Dermis blood vessel endothelial cell (primary cell): ENCODE measurements at regions not wholly inside any gene's neighbourhood (a gene's known extent, or its start where the extent isn't known, plus 50 kb on each side); places are given as distances from the start of the nearest gene placed in this dataset.
"Not testable (repeated sequence)": the region's sequence is repeated elsewhere in the genome, so short reads cannot be mapped to it uniquely, and the experiment has no call there.

Experiments
- DNase-seq: peaks from one replicate; pipeline ENCODE4 v3.0.0; 2010

DNA sequence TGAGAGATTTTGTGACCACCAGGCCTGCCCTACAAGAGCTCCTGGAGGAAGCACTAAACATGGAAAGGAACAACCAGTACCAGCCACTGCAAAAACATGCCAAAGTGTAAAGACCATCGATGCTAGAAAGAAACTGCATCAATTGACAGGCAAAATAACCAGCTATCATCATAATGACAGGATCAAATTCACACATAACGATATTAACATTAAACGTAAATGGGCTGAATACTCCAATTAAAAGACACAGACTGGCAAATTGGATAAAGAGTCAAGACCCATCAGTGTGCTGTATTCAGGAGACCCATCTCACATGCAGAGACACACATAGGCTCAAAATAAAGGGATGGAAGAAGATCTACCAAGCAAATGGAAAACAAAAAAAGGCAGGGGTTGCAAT lies 182.4 kb downstream of the PRELID2 start:
- DNase-seq = not testable (repeated sequence)

DNA sequence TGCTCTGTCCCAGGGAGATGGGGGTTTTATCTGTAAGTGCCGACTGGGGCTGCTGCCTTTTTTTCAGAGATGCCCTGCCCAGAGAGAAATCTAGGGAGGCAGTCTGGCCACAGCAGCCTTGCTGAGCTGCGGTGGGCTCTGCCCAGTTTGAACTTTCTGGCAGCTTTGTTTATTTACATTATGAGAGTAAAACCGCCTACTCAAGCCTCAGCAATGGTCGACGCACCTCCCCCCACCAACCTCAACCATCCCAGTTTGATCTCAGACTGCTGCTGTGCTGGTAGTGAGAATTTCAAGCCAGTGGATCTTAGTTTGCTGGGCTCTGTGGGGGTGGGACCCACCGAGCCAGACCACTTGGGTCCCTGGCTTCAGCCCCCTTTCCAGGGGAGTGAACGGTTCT lies 188.0 kb downstream of the PRELID2 start:
- DNase-seq = not testable (repeated sequence)

DNA sequence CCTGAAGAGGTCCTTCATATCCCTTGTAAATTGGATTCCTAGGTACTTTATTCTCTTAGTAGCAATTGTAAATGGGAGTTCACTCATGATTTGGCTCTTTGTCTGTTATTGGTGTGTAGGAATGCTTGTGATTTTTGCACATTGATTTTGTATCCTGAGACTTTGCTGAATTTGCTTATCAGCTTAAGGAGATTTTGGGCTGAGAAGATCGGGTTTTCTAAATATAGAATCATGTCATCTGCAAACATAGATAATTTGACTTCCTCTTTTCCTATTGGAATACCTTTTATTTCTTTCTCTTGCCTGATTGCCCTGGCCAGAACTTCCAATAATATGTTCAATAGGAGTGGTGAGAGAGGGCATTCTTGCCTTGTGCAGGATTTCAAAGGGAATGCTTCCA lies 191.9 kb downstream of the PRELID2 start:
- DNase-seq = not testable (repeated sequence)

DNA sequence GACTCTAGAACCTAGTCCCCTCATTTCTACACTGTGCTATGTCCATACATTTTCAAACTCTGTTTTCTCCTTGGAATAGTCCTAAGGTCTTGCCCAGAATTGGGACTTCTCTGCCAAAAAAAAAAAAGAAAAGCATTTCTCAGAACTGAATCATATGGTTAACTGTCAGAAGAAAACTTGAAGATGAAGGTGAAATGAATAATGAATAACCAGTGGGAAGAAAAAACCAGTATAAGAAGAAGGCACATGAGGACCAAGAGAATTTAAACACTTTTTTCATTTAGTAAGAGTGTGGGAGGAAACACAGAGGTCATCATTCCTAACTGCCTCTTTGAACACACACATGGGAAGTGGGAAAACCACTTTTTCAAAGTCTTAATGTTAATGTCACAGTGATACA lies 197.7 kb downstream of the PRELID2 start:
- no peak for DNase-seq

DNA sequence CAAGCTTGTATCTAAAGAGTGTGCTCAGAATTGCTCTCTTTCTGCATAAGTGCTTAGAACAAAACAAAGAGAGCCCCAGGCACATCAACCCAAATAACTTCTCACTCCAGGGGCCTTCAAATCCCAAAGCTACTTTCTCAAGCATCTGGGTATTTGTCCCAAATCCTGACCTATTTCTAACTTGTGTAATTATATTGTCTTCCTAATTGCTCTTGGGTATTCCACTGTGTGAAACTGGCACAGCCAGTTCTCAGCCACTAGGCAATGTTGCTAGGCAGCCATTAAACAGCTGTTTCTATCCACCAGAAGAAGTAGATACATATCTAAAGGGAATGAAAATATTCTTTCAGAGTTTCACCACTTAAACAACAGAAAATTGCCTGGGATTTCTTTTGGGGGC lies 198.8 kb downstream of the PRELID2 start:
- no peak for DNase-seq

DNA sequence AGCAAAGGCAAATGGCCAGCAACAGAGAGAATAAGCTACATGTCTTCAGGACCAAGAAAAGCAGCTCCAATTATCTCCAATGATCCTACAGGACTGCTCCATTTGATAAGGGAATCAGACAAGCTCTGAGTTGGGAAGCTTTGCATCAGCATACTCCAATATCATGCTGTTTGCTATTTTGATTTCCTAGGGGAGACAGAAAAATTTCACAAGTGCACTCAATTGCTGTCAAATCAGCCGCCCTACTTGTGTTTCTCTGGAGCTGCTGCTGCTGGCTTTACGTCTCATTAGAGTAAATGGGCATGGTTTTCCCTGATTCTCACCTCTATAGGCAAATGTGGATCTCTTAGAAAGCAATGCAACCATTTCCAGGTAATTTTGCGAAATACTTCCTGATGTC lies 201.7 kb downstream of the PRELID2 start:
- DNase-seq = no peak

DNA sequence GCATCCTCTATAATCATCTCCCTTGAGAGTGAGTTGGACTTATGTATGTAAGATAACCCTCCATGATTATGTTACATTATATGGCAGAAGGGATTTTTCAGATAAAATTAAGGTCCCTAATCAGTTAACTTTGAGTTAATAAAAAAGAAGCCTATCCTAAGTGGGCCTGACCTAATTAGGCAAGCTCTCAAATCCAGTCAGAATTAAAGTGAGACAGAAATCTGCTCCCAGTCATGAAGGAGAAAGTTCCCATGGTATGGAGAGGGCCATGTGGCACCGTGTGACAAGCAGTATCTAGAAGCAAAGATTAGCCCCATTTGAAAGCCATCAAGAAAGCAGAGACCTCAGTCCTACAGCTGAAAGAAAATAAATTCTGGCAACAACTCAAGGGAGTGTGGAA lies 202.4 kb downstream of the PRELID2 start:
- DNase-seq = no peak

DNA sequence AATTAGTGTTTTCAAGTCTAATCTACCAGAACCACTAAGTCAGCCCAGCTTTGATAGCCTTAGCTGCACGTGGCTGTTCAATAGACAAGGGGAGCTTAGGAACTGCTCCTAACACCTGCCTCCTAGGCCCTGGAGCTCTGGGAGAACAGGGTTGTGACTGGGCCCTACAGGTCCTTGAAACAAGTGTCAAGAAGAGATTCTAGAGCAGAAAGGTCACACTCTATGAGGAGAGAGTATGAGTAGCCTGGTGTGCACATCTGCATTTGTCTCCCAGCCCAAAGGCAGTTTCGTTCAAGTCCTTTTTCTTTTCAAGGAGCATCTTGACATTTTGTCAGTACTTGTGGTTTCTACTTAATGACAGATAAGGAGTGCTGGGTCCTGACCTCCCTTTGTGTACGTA lies 206.1 kb downstream of the PRELID2 start:
- no peak for DNase-seq

DNA sequence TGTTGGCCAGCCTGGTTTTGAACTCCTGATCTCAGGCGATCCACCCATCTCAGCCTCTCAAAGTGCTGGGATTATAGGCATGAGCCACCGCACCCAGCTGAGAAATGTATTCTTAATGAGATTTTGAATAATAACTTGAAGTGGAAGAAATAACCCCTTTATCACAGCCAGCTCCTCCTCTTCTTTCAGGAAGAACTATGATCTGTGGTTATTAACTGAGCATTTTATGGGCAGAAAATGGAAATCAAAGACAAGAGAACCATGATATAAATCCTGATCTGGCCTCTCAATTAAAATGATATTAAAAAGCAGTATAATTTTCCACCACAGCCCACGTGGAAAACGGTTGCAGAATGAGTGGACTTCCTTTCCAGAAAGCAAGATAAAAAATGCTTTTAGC lies 206.6 kb downstream of the PRELID2 start:
- DNase-seq = no peak

DNA sequence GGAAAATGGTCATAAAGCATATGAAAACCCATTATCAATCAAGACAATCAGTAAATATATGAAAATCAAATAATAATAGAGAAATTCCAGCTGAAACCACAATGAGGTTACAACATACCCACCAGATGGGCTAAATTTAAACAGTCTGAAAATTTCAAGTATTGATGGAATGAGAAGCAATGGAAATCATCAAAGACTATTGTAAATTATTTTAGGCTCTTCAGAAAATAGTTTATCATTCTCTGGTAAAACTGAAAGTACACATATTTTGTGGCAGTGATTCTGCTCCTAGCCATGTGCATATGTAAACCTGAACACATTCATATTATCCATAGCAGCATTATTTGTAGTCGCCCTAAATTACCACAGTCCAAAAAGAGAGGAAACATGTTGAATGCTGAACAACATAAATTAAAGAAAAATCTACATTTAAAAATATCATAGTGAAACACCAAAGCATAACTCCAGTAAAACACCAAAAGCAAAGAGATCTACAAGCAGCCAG lies 215.3 kb downstream of the PRELID2 start:
- DNase-seq = no peak

DNA sequence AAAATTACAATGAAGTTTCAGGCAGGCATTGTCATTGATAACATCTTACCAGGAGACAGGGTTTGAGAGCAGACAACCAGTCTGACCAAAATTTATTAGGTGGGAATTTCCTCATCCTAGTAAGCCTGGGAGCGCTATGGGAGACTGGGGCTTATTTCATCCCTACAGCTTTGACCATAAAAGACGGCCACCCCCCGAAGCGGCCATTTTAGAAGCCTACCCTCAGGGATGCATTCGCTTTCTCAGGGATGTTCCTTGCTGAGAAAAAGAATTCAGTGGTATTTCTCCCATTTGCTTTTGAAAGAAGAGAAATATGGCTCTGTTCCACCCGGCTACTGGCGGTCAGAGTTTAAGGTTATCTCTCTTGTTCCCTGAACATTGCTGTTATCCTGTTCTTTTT lies 218.4 kb downstream of the PRELID2 start:
- DNase-seq = not testable (repeated sequence)

DNA sequence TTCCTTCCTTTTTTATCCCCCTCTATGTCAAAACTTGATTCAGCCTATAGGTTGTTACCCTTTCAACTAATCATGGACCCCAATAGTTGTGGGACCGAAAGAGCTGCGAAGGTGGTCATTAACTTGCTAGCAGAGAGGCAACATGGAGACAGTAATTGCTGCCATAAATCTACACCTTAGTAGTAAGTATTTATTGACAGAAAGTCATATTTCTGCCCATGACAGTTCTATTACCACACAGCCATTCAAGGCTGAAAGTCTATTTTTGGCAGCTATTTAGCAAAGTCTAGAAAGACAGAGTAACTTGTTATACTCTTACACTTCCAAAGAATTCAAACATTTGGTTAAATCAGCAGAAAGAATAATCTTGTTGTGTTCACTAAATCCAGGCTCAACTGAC lies 236.2 kb downstream of the PRELID2 start:
- no peak for DNase-seq

DNA sequence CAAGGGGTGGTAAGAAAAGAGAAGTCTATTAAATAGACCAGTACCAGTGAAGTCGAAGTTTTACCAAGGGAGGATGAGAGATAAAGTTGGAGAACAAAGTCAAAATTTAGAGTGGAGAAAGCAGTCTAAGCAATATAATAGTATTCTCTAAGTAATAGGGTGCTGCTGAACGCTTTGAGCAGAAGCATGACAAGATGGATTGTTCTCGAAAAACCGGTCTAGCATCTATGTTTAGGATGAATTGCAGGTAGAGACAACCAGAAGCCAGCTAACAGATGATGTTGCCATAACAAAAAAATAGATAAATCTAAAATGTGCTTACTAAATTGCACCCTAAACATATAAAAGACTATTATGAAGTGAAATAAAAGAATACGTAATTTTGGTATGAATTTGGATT lies 237.0 kb downstream of the PRELID2 start:
- no peak for DNase-seq

DNA sequence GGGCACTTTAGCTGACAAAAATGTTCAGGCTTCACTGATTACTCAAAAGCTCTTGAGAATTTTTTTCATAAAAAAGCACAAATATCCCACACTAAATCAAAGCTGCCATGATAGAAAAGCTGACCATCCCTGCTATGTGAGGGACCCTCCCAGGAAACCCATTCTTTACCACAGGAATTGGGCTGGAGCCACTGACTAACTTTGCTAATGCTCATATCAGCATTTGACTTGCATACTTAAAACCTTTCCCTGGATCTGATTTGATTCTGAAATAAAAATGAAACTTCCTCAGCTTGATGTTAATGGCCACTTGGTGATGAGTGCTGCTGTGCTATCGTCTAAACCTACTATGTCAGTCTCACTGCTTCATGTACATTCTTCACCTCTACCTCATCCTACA lies 243.6 kb downstream of the PRELID2 start:
- no peak for DNase-seq

DNA sequence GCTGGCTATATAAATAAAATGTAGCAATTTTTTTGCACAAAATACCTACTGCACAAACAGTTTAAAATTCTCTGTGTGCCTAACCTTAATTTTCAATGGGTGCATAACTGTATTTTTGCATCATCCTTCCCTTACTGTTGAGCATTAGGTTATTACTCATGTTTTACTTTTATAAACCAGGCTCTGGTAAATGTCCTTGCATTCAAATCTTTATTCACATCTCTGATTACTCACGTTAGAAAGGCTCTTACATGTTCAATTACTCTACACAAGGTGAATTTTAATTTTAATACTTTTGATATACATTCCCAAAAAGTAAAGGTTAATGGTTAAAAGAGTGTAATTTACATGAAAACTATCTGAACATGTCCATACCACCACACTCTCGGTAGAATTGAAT lies 246.1 kb downstream of the PRELID2 start:
- DNase-seq = no peak

DNA sequence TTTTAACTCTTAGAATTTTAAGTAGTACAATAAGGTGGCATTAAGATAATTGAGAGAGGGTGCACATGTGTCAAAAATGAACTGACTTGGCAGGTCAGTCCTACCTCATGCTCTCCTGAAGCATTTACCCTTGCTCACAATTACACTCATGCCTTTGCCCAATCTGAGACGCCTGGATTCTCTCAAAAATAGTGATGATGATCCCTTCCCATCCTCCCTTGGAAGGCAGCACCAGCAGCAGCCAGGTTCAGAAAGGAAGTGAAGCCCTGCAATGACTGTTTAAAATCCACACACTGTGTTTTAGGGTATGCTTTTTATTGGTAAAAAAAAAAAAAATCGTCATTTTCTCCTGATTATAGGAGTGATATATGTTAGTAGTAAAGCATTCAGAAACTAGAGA lies 246.6 kb downstream of the PRELID2 start:
- no peak for DNase-seq

DNA sequence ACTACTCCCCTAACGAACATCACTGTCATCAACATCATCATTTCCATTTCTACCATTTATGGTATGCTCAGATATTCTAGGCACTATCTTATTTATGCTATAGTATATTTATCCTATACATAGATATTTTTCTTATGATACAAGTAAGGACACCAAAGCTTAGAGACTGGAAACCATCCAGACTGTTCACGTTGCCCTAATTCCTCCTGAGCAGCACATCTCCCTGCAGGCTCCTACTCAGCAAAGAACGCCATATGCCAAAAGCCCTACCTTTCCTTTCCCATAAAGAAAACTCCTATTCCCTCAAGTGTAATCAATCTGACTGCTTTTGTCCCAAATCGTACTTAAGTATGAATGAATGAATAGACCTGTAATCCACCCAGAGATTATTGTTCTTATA lies 247.0 kb downstream of the PRELID2 start:
- DNase-seq = peak; percentile 3

DNA sequence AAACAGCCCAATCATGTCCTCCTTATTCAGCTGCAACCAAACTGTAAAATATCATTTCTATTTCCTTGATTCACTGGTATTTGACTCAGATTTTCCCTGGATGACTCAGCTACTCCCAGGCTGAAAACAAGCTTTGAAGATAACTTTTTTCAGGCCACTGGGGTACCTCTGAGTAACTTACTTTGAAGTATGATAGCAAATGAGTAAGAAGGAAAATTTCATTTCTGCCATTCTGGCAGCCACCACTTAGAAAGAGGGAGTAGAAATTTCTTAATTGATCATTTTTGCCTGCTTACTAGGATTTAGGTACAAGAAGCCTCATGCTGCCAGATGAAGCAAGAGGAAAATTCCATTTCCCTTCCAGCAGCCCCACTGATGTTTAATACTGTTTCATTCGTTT lies 247.4 kb downstream of the PRELID2 start:
- DNase-seq = peak; percentile 82

DNA sequence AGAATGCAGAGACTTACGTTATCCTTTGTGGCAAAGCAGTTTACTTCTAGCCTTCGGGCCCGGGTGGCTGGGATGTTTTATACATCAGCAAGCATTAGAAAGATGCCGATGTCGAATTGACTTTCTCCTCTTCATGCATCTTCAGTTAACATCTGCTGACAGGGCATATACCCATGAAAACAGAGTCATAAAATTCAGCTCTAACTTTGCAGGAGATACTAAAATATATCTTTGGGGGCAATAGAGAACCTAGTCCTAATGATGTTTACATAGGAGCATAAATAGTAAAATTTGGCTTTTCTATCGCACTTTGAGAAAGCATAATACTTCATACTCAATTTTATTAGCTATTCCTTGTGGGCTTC lies 247.9 kb downstream of the PRELID2 start:
- DNase-seq = no peak

DNA sequence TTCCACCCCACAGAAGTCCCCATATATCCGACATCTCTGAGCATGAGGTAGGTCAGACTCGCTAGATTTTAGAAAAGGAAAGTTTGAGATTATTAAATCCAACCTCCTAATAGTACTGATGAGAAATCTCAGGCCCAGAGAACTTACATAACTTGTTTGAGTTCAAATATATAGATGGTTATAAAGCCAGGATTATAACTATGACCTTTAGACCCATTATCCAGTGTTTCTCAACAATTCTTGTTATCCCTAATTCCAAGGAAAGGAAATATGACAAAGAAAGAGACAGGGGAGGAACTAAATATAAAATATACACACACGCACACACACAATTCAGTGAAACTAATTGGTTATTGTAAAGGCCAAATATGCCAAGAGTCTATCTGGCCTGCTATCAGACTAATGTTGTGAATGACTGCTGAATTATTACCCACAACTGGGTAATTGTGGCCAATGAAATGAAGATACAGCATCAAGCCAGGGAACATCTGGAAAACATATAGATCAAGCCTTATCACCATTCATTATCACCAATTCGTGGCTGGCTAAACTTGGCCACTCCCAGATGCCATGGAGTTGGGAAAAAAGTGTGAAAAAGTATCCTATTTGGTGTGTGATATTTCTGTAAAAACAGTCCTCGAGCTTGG lies 248.4 kb downstream of the PRELID2 start:
- DNase-seq = no peak

DNA sequence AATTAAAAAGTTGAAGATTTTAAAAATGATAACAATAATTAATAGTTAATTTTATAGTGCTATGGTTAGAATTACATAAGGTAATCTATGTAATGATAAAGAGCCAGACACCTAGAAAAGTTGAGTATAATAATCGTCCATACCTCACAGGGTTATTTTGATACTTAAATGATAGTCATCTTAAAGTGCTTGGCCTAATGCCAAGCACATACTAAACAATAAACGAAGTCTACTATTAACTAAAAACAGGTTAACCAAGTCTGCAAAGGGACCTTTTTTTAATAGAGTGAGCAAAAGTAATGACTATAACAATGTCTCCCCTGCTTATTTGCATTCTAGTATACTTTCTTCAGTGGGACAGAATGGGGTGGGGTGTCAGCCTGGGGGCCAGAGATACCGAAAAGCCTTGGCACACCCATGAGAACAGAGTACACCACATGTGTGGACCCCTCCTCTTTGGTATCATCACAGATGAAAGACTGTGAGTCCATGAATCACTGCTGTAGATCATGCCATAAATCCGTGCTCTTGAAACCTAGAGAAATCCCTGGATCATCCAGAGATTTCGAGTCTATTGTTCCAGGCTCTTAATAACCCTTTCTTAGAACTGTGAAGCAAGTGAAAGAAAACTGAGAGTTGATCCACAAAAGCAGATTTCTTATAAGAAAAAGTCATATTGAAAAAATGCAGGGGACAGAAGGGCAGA lies 249.5 kb downstream of the PRELID2 start:
- DNase-seq = no peak

DNA sequence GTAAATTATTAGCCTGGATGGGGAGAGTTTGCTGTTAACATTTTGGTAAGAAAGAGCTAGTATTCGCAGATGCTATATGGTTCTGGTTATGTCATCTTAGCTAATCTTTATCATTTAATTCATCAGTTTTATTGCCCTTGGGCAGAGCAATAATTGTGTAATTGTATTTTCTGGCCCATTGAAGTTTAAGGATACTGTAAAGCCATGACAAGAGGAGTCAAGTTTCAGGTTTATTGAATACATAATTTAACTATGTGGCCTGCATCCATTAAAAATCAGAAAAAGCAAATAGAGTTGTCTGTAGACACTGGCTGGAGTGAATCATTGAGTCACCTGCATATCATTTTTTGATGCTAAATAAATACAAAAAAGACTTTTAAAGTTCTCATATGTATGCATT lies 255.8 kb downstream of the PRELID2 start:
- DNase-seq = no peak

DNA sequence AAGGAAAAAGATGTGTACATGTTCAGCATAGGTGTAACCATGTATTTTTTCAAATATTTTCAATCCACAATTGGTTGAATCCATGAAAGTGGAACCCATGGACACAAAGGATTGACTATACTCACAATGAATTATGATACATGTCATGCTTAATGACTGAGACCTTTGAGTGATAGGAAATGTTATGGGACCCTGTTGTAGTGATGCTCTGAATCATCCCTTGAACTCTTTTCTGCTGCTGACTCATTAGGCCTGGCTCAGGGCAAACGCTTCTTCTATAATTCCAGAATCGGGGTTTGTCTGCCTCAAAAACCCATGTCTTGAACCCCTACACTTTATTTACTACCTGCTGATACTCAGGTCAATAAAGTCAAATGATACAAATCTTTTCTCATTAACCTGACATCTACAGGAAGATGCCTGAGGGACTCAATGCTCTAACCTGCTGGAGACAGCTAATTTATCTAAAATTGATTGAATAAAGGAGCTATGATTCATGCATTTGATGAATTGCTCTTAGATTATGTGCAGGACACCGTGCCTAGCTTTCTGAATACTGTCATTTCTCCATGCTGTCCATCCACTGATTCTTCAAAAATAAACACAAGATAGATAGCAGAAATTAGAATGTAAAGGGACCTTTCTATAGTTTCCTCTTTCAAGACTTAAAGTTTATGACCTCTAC lies 260.1 kb downstream of the PRELID2 start:
- no peak for DNase-seq

DNA sequence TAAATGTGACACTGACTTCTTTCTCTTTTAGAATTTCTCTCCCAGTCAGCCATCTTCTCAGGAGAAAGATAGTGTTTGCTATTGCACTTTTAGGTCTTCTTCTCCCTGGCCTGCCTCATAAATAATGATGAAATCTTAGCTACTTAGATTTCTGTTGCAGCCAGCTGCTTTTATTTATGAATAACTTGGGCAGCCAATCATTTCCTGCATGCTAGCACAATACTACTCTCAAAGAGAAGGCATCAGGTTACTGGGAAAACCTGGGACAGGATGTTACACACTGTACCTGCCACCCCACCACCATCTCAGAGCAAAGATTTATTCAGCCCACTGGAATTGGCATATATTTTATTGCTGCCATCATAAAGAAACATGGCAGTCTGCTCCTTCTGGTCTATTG lies 266.6 kb downstream of the PRELID2 start:
- DNase-seq = peak; percentile 46
